ENCODE measurements at regions not wholly inside any gene's neighbourhood (a gene's known extent, or its start where the extent isn't known, plus 50 kb on each side); places are given as distances from the start of the nearest gene placed in this dataset.
A peak's percentile ranks its signal among the peaks of the same experiment; 100 is the strongest.

DNA sequence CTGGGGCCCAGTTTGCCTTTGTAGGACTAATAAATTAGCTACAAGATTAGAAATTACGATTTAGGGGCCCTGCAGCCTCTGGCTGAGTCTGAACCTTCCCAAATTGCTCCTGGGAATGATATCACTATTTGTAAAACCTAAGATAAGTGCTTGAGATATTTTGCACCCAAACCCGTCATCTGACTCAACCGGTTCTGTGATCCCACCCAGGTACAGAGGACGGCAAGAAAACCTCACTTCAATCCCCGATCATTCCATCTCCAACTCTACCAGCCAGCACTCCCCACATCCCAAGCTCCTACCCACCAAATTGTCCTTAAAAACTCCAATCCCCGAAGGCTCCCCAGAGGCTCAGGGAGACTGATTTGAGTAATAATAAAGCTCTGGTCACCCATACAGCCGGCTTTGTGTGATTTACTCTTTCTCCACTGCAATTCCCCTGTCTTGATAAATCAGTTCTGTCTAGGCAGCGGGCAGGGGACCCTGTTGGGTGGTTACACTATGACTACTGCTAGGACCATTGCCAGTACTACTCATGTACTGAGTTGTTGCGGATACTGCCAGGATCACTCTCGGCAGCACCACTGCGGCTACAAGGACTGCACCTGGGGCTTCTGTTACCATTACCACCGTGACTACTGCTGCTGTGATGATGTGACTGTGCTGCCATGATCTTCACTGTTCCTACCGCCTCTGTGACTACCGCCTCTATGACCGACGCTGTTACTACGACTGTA is 73.1 kb downstream of the IRF8 start:
- no peak for DNase-seq (ENCODE audit: low read depth in 3 of 3)

DNA sequence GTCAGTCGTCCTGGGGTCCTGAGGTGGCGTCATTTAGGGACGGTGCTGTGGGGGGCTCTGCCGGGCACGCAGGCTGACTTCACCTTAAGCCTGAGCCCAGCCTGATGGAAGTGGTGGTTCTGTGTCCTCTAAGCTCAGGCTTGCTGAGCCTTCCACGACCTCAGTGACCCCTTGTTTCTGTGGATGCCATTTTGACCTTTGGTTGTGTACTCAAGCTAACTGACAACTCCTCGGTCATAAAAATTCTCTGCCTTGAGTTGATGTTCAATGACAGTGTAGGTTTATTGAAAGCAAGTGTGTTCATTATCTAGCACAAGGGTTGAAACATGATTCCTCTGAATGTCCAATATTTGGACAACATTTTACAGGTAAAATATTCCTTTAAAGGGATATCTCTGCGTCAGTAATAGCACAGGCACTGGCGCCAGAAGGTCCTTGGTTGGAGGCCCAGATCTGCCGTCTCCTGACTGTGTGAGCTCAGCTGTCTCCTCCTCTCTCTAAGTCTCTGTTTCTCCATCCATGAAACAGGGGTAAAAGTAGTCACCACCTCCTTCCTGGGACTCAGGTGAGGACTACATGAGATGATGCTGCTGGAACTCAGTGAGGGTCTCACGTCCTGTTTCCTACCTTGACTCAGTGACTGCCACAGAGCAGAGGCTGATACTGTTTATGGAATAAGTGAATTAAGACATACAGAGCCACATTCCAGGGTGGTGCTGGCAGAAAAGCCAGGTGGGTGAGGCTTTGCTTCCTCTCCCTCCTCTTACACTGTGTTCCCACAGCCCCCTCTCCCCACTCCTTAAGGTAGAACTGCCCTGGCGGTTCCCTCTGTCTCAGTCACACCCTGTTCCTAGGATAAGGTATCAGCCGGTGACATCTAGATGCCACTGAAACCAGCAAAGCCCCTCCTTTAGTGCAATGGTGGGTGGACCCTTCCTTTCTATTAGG is 75.7 kb downstream of the IRF8 start:
- DNase-seq (ENCODE audit: low read depth in 3 of 3) = no peak

DNA sequence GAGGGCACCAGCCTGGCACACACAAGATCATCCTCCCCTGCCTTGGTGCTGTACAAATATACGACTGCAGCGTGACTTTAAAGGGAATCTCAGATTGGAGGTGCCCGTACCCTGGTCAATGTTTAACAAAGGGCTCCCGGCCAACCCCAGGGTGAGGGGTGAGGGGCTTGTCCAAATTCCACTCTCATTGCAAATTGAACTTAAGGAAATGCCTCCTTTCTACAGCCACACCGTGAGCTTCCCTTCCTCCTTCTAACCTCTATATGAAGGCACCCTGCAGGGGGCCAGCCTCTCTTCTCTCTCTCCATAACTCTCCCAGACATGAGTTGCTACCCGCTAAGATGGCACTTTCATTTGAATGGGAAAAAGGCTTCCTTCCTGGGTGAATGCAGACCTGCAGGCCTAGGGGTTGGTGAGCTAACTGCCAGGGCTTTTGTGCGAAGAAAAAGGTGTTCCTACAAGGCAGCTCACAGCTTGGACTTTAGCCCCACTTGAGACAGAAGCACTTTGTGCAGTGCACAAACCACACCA is 76.6 kb downstream of the IRF8 start:
- DNase-seq (ENCODE audit: low read depth in 3 of 3) = no peak

DNA sequence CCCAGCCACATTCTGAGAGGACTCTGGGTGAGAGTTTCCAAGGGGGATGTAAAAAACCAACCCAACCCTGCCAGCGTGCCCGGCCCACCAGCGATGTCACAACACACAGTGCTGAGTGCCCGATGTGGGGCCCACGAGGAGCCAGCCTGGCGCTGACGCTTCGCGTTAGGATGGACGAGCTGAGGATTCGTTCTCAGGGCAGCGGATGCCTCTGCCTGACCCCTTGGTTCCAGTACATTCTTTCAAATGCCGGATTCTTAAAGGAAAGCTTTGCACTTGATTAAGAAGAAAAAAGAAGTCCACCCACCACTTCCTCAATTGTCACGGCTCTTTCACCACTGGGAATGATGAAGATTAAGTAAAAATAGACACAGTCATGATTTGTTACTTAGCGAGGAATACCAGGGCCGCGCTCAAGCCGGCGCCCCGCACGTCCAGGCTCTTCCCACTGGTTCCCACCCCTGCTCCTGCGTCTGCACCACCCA is 79.4 kb downstream of the IRF8 start:
- DNase-seq (ENCODE audit: low read depth in 3 of 3) = no peak

DNA sequence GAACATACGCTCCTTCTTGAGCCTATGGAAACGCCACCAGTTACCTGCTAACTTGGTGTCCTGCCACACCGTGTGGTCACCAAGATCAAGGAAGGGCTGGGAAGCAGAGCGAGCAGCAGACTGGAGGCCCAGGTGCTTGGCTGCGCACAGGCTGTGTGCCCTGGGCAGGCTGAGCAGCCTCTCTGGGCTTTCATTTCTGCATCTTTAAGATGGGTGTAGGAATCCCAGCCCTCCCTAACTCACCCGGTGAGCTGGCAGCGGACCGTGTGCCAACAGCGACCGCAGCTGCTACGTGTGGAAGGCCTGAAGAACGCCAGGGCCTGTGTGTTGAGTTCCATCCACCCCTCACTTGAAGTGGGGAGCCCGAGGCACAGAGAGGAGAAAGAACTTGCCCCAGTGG is 80.0 kb downstream of the IRF8 start:
- DNase-seq (ENCODE audit: low read depth in 3 of 3) = no peak

DNA sequence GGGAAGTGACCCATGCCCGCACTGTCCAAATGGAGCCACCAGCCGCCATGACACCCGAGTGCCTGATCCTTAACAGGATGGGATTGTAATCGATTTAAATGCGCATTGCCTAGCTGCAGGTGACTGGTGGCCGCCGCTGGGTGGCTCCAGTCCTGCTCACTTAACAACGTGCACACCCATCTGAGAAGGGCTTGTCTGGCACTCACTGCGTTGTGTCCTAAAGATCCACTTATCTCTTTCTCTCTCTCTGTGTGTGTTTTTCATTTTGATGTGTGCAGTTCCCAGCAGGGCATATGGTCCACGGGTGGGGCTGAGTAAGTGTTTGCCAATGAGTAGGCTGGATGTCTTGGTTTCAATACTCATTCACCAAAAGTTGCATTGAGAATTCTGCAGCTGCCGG is 80.6 kb downstream of the IRF8 start:
- no peak for DNase-seq (ENCODE audit: low read depth in 3 of 3)

DNA sequence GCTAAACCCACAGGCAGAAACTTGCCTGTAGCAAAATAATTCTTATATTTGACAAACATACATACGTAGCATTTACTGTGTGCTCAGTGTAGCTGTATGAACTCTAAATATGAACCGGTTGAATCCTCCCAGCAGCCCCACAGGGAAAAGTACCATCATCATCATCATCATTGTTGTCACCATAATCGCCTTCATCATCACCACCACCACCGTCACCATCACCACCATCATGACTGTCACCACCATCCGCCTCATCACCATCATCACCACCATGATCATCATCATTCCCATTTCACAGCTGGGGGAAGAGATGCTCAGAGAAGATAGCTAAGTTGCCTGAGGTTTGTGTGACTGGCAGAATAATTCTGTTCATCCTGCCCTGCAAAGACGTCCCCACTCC is 81.7 kb downstream of the IRF8 start:
- DNase-seq (ENCODE audit: low read depth in 3 of 3) = no peak

DNA sequence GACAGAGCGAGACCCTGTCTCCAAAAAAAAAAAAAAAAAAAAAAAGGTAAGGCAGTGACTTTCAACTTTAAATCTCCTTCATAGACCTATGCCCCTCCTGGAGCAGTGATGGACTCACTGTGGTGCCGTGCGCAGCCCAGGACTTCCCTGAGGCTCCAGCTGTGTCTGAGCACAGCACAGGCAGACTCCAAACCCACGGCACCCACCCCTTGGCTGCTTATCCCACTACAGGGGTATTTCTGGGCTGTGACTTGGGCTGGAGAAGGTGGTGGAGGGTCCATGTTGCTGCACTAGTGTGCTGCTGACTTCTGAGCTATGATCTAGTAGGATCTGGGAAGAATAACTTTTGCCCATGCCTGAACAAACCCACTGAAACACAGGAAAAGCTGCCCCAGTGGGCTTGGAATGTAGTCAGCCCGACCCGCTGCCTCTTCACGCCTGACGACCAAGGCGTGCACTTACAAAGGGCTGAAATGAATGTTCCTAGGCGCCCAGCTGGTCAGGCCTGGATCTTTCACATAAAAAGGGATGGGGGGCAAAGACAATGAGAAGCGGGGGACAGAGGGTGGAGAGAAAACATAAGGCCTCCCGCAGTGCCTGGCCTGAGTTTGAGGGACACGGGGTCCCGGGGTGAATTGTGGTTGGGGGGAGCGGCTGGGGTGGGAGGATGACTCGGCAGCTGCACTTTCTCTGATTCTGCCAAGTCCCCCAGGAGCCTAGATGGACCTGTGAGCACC is 83.0 kb downstream of the IRF8 start:
- DNase-seq (ENCODE audit: low read depth in 3 of 3) = no peak

DNA sequence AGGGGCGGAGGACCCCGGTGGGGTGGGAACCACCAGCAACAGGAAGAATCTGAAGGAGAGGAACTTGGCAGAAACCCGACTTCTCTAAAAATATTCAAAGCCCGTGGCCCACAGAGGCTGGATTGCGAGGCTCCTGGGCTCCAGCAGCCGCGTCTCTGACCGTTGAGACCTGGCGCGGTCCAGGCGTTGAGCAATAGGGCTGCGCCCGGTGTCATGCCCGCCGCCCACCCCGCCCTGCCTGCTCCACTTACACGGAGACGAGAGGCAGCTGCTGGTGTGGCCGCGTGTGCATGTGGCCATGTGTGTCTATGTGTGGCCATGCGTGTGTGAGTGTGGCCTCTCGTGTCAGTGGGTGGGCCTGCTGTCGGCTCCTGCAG is 83.6 kb downstream of the IRF8 start:
- no peak for DNase-seq (ENCODE audit: low read depth in 3 of 3)

DNA sequence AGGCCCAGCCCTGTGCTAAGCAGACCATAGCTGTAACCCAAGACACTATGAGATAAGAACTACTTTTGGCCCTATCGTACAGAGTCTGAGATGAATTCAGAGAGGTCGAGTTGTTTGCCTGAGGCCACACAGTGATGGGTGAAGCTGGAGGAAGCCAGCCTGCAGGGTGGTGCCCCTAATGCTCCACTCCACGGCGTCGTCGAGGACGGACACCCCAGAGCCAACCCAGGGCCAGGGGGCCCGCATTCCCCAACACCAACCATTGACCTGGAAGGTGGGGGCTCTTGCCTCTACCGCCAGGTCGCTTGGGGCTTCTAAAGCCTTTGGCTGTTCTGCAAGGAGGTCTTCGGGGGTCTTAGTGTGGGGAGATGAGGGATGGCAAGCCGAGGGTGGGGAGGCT is 84.1 kb downstream of the IRF8 start:
- DNase-seq (ENCODE audit: low read depth in 3 of 3) = no peak

DNA sequence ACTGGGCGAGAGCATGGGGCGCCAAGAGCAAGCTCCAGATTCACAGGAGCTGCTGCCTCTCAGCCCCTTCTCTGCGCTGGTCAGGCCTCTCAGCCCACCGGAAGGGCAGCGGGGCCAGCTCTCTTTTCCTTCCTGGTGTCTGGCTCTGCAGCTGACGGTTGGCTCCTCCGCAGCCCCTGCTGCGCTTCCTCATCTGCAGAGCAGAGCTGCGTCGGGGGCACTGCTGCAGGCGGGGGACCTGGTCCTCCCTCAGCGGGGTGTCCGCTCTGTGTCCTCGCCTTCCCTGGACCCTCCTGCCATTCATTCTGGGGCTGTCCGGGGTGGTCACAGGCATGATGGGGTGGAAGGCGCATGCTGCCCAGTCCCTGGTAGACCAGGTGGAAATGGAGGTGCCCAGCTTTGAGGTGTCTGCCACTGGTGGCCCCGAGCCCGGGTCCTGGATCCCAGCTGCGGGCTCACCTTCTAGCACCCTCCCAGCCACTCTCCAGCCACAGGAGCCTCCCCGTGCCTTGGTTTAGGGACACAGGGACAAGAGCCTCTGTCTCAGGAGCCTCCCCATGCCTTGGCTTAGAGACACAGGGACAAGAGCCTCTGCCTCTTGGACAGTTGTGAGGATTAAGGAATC is 84.8 kb downstream of the IRF8 start:
- no peak for DNase-seq (ENCODE audit: low read depth in 3 of 3)

DNA sequence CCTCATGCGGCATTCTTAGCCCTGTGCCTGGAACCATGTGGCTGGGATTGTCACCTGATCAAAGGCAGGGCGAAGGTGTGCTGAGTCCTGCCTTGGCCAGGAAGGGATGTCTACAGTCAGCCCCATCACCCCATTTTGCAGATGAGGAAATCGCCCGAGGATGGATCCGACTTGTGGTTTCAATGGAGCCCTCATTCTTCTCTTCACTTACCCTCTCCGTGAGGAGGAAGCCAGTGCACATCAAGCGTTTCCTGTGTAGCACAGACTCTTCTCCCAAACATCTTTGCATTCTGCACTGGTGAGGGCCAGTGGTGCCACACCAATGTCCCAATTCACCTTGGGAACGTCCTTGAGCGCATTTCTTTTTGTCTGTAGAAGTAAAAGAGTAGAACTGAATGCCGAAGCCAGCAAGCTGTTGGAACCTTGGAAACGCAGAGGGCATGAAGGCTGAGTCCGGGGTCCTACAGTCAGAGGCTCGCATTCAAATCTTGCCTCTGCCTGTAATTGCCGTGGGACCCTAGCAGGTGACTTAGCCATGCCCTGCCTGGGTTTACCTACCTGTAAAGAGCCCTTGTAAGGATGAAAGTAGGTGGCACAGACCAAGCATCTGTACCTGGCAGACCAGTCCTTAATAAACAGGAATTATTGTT is 85.4 kb downstream of the IRF8 start:
- DNase-seq (ENCODE audit: low read depth in 3 of 3) = no peak

DNA sequence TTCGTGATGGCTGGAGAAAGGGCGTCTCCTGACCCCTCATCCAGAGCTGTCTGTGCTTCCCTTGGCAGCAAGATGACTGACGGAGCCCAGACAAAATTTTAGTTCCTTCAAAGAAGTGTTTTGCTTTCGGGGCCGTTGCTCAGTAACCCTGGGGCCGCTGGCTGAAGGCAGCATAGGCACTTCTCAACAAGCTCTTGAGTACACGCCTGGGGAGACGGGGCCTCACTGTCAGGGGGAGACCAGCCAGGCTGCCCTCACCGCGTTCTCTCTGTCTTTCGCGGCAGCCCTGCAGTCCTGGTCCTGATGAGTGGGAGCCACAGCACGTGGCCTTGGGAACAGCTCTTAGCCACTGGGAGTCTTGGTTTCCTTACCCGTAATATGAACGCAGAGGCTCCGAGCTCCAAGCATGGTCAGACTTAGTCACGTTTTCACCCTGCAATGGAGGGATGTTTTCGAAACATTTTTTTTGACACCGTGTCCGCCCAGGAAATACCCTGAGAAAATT is 86.0 kb downstream of the IRF8 start:
- DNase-seq (ENCODE audit: low read depth in 3 of 3) = no peak

DNA sequence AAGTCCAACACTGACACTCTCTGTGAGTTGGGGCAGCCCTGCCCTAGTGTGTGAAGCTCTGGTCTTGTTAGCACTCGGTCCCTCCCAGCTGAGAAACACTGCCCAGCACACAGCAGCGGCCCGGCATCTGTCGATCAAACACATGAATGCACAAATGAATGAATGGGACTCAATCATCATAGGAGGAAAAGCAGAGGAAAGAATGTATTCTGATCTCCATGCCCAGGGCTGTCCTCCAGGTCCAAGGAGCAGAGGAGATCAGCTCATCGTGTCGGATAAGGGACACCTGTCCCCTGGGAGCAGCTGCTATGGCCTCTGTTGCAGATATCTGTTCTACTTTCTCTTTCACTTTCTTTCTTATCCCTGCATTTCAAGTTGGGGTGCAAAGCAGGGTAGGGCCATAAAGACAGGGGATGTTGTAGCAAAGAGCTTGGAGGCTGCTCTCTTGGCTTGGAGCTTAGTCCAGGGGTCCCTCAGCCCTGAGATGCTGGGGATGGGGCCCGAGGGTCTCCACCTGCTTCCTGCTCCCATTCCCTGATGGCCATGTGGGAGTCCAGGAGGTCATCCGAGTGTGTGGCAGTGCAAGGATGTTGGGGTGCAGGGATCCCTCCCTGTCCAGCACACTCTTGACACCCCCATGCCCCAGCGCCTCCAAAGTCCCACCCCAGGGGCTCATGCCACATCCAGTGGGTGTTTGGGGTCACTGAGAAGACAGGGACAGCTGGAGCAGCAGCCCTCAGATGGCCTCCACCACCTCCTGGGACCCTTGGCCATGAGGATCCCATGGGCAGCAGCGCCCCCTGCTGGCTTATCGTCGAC is 88.2 kb downstream of the IRF8 start:
- DNase-seq (ENCODE audit: low read depth in 3 of 3) = peak in 1 of 3 experiments; percentile 52

DNA sequence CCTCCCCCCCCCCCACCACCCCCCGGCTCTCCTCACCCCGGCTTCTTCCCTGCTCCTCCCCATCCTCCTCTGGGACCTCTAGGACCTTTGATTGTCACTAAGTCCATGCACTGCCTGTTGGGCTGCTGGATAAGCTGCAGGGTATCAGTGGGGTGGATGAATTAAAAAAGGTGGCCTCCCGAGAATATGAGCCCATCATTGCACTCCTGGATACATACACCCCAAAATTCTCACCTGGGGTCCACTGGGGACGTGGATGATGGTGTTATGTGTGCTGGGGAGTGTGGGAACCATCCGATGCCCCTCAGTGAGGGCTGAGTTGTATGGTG is 88.8 kb downstream of the IRF8 start:
- DNase-seq (ENCODE audit: low read depth in 3 of 3) = no peak

DNA sequence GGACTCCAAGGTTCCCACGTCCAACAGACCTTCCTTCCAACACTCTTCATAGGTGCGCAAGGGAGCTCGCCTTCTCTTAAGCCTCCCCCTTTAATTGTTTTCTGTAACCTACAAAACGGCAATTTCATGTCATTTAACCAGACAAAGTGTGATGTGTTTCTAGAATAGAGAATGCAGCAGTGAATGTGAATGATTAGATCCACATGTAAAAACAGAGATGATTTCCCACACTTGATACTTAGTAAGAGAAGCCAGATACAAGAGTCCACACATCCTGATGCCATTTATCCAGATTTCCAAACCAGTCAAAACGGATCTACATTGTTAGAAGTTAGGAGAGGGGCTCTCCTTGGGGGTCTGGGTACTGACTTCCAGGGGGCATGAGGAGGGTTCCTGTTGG is 89.3 kb downstream of the IRF8 start:
- no peak for DNase-seq (ENCODE audit: low read depth in 3 of 3)

DNA sequence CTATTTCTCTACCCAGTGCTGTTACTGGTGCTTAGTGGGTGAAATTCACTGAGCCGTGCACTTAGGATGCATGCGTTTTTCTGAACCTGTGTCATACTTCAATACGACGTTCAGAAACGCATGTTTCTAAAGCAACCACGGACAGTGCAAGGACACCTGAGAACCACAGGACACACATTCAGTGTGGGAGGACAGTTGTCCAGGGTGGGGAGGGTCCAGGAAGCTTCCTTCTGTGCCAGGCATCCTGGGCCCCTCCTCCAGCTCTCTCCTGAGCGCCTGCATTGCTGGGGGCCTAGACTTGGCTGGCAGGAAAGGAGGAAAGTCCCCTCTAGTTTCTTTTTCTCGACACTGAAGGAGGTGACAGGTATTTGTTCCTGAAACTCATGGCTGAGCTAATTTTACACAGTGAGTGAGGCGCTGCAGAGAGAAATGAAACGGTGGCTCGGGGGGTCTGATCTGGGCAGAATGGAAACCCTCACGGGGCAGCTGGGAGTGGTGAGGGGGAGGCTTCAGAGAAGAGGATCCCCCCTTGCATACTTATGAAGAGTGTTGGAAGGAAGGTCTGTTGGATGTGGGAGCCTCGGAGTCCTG is 89.9 kb downstream of the IRF8 start:
- peak in 2 of 3 experiments; percentile 33 to 46 for DNase-seq (ENCODE audit: low read depth in 3 of 3)

DNA sequence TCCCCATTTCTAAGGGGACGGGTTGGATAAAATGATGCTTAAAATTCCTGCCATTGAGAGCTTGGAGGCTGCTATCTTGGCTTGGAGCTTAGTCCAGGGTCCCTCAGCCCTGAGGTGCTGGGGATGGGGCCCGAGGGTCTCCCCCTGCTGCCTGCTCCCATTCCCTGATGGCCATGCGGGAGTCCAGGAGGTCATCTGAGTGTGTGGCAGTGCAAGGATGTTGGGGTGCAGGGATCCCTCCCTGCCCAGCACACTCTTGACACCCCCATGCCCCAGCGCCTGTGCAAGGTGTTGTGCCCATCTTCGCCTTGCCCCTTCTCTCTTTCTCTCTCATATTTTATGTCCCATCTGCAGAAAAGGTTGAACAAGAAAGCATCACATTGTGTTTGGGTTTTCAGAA is 90.4 kb downstream of the IRF8 start:
- DNase-seq (ENCODE audit: low read depth in 3 of 3) = no peak

DNA sequence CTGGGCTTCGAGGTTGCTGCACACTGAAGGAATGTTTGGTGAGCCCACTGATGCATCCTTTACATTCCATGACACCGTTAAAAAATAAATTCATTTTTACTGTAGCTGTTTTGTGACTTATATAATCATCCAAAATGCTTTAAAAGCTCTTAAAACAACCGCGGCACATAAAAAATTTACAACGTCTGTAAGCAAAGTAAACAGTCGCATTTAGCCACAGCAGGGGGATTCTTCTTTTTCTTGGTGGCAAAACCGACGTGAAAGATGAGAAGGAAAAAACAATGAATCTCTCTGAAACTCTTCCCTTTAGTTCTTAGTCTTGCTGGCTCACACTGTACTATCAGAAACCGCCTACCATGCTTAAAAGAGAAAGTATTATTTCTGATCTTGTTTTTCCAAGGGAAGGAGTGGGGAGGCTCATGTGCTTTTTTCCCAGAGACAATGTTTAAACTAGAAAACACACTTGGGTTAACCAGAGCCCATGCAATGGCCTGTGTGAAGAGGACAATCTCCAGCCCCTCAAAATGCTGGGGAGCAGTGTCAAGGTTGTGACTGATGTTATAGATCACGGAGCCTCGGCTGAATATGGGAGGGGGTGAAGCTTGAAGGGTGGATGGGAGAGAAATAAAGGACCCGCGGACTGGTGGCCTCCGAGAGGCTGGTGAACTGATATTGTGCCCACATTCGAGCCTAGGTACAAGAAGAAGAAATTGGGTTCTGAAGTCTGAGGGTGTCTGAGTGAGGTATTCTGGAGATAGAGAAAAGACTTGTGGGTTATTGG is 91.1 kb downstream of the IRF8 start:
- DNase-seq (ENCODE audit: low read depth in 3 of 3) = no peak

All from stimulated activated CD4-positive, alpha-beta T cell treated with anti-CD3 and anti-CD28 coated beads, TNF-alpha, amount 100 ng/mL, for 24 hours (primary cell).